ENCODE measurements at regions not wholly inside any gene's neighbourhood (a gene's known extent, or its start where the extent isn't known, plus 50 kb on each side); places are given as distances from the start of the nearest gene placed in this dataset.

GRCh38 chr6:17200395-17200794, 80.8 kb upstream of the RBM24 start:
- H3K4me3 ChIP-seq (replicated peaks in 1 of 3; ENCODE audit: low read depth in 2 of 3, low read length in 3 of 3) = no peak overlapping the region
- H3K27me3 ChIP-seq (ENCODE audit: control insufficient read depth in 2 of 2, insufficient read depth in 2 of 2, low read length in 2 of 2) = no peaks in the 10 kb centered on the region
- peak overlapping the region in 1 of 2 donors; percentile 44 for H3K4me3 Mint-ChIP-seq
- no peak overlapping the region for H3K9ac ChIP-seq (ENCODE audit: insufficient read depth, low read length, poor library complexity, severe bottlenecking)
- intact Hi-C loops (cut with micrococcal nuclease) = no loop called here
- no peaks in the 10 kb centered on the region for H4K20me1 ChIP-seq (ENCODE audit: insufficient read depth, low read length)
- H3K27ac ChIP-seq (ENCODE audit: low read depth in 1 of 2, low read length in 2 of 2) = no peak overlapping the region
- H3K4me1 ChIP-seq (ENCODE audit: control insufficient read depth in 1 of 2, insufficient read depth in 2 of 2, low read length in 2 of 2) = no peaks in the 10 kb centered on the region
- H3K36me3 ChIP-seq (replicated peaks in 1 of 2; ENCODE audit: control insufficient read depth in 1 of 2, insufficient read depth in 2 of 2, low read length in 2 of 2) = no peaks in the 10 kb centered on the region
- H3K4me2 ChIP-seq (replicated peaks; ENCODE audit: extremely low read depth, low read length, poor library complexity, severe bottlenecking) = no peak overlapping the region
- DNase-seq = no peak
- H2AFZ ChIP-seq (ENCODE audit: insufficient read depth, low read depth, low read length, poor library complexity, severe bottlenecking) = no peak overlapping the region
- no peaks in the 10 kb centered on the region for H3K36me3 Mint-ChIP-seq
- no peaks in the 10 kb centered on the region for H3K4me1 Mint-ChIP-seq
- H3K9me3 Mint-ChIP-seq = peaks cover 3 to 15% (median 11%) of the 10 kb centered on the region in 7 donors
- H3K27me3 Mint-ChIP-seq (ENCODE audit: low read depth in 3 of 3) = peaks cover 0 to 7% (median 0%) of the 10 kb centered on the region in 3 donors
- peaks cover 12 to 13% of the 10 kb centered on the region in 2 donors for H3K9me3 ChIP-seq (replicated peaks in 1 of 2; ENCODE audit: control insufficient read depth in 1 of 2, insufficient read depth in 1 of 2, low read length in 2 of 2)
- no peaks in the 10 kb centered on the region for H3K79me2 ChIP-seq (ENCODE audit: insufficient read depth, low read length)
- TF ChIP-seq, protein P1, sequence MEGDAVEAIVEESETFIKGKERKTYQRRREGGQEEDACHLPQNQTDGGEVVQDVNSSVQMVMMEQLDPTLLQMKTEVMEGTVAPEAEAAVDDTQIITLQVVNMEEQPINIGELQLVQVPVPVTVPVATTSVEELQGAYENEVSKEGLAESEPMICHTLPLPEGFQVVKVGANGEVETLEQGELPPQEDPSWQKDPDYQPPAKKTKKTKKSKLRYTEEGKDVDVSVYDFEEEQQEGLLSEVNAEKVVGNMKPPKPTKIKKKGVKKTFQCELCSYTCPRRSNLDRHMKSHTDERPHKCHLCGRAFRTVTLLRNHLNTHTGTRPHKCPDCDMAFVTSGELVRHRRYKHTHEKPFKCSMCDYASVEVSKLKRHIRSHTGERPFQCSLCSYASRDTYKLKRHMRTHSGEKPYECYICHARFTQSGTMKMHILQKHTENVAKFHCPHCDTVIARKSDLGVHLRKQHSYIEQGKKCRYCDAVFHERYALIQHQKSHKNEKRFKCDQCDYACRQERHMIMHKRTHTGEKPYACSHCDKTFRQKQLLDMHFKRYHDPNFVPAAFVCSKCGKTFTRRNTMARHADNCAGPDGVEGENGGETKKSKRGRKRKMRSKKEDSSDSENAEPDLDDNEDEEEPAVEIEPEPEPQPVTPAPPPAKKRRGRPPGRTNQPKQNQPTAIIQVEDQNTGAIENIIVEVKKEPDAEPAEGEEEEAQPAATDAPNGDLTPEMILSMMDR (IDR thresholded peaks at IDR 0.05) = no peak
- no peak overlapping the region for H3K27ac Mint-ChIP-seq
- WGBS (ENCODE audit: insufficient coverage) = 64% methylated on average over 32 of the region's 34 CpGs

GRCh38 chr6:17202526-17202925, 78.6 kb upstream of the RBM24 start:
- no peaks in the 10 kb centered on the region for H3K27me3 ChIP-seq (ENCODE audit: control insufficient read depth in 2 of 2, insufficient read depth in 2 of 2, low read length in 2 of 2)
- H3K36me3 ChIP-seq (replicated peaks in 1 of 2; ENCODE audit: control insufficient read depth in 1 of 2, insufficient read depth in 2 of 2, low read length in 2 of 2) = no peaks in the 10 kb centered on the region
- H3K27ac Mint-ChIP-seq = no peak overlapping the region
- H3K4me2 ChIP-seq (replicated peaks; ENCODE audit: extremely low read depth, low read length, poor library complexity, severe bottlenecking) = no peak overlapping the region
- intact Hi-C loops (cut with micrococcal nuclease) = no loop called here
- DNase-seq = no peak
- no peaks in the 10 kb centered on the region for H3K36me3 Mint-ChIP-seq
- no peak overlapping the region for H3K27ac ChIP-seq (ENCODE audit: low read depth in 1 of 2, low read length in 2 of 2)
- no peak overlapping the region for H3K4me3 ChIP-seq (replicated peaks in 1 of 3; ENCODE audit: low read depth in 2 of 3, low read length in 3 of 3)
- peaks cover 13 to 19% of the 10 kb centered on the region in 2 donors for H3K9me3 ChIP-seq (replicated peaks in 1 of 2; ENCODE audit: control insufficient read depth in 1 of 2, insufficient read depth in 1 of 2, low read length in 2 of 2)
- H3K27me3 Mint-ChIP-seq (ENCODE audit: low read depth in 3 of 3) = peaks cover 0 to 6% (median 0%) of the 10 kb centered on the region in 3 donors
- TF ChIP-seq, protein P1 (IDR thresholded peaks at IDR 0.05) = no peak
- H4K20me1 ChIP-seq (ENCODE audit: insufficient read depth, low read length) = no peaks in the 10 kb centered on the region
- H3K4me3 Mint-ChIP-seq = no peak overlapping the region
- H3K9me3 Mint-ChIP-seq = peaks cover 8 to 20% (median 16%) of the 10 kb centered on the region in 7 donors
- 100% methylated on average over 1 of the region's 7 CpGs for WGBS (ENCODE audit: insufficient coverage)
- no peaks in the 10 kb centered on the region for H3K4me1 Mint-ChIP-seq
- no peak overlapping the region for H3K9ac ChIP-seq (ENCODE audit: insufficient read depth, low read length, poor library complexity, severe bottlenecking)
- no peaks in the 10 kb centered on the region for H3K79me2 ChIP-seq (ENCODE audit: insufficient read depth, low read length)
- H3K4me1 ChIP-seq (ENCODE audit: control insufficient read depth in 1 of 2, insufficient read depth in 2 of 2, low read length in 2 of 2) = no peaks in the 10 kb centered on the region
- no peak overlapping the region for H2AFZ ChIP-seq (ENCODE audit: insufficient read depth, low read depth, low read length, poor library complexity, severe bottlenecking)

All from CD14-positive monocyte (primary cell).